HUES64 (cell line): ENCODE measurements at regions not wholly inside any gene's neighbourhood (a gene's known extent, or its start where the extent isn't known, plus 50 kb on each side); places are given as distances from the start of the nearest gene placed in this dataset.
"Not testable (repeated sequence)": the region's sequence is repeated elsewhere in the genome, so short reads cannot be mapped to it uniquely, and the experiment has no call there.

Source experiments
- H3K27ac ChIP-seq: 2 replicates; pipeline ENCODE4 v1.7.0; 2013; ENCODE audit warnings: low read depth, low read length, inconsistent platforms
- H3K27me3 ChIP-seq: 2 replicates; pipeline ENCODE4 v1.6.1; 2013; ENCODE audit warnings: mild to moderate bottlenecking, low read length; ENCODE audit not compliant: insufficient read depth
- H3K36me3 ChIP-seq: 2 replicates; pipeline ENCODE4 v1.6.1; 2013; ENCODE audit warnings: mild to moderate bottlenecking, low read length; ENCODE audit not compliant: insufficient read depth
- H3K4me1 ChIP-seq: 2 replicates; pipeline ENCODE4 v1.6.1; 2013; ENCODE audit warnings: mild to moderate bottlenecking, low read length, moderate library complexity; ENCODE audit not compliant: insufficient read depth
- H3K4me3 ChIP-seq: 2 replicates; pipeline ENCODE4 v1.5.1; 2013; ENCODE audit warnings: mild to moderate bottlenecking, low read length, moderate library complexity
- H3K9ac ChIP-seq: 2 replicates; pipeline ENCODE4 v1.6.1; 2013; ENCODE audit warnings: mild to moderate bottlenecking, low read depth, low read length
- H3K9me3 ChIP-seq: 2 replicates; pipeline ENCODE4 v1.6.1; 2013; ENCODE audit warnings: low read depth, low read length; ENCODE audit not compliant: insufficient read depth
- WGBS: fragments of 150-250, 120-280 bp; methylation state at CpG from one replicate; pipeline ENCODE4 v1.1.7; 2013; ENCODE audit warnings: missing lambda C conversion rate; 5-methylcytosine and 5-hydroxymethylcytosine counted together

- H3K27me3 ChIP-seq: peaks cover 44% of the 10 kb centered on the region
- WGBS: under 1% methylated on average over 42 of the region's 79 CpGs
- H3K27ac ChIP-seq, H3K9me3 ChIP-seq, H3K4me1 ChIP-seq, H3K36me3 ChIP-seq, H3K9ac ChIP-seq: not testable (repeated sequence)
- peak overlapping the region; percentile 56 for H3K4me3 ChIP-seq
These were observed 174.7 kb downstream of the ATP6V0E2 start for GRCh38 chr7:150048244-150049011.

- peaks cover 44% of the 10 kb centered on the region for H3K27me3 ChIP-seq
- not testable (repeated sequence) for H3K4me1 ChIP-seq, H3K27ac ChIP-seq, H3K9me3 ChIP-seq, H3K36me3 ChIP-seq
- H3K4me3 ChIP-seq: peak overlapping the region; percentile 56
- WGBS: 8% methylated on average over 29 of the region's 46 CpGs
- H3K9ac ChIP-seq: 0 out of 2 replicates have a peak overlapping the region, but pooled peaks have one; percentile 48
These were observed 175.4 kb downstream of the ATP6V0E2 start for GRCh38 chr7:150049012-150049655.

GRCh38 chr7:150053396-150053795, 179.6 kb downstream of the ATP6V0E2 start:
- H3K9me3 ChIP-seq, H3K27ac ChIP-seq, H3K9ac ChIP-seq, H3K4me3 ChIP-seq, H3K36me3 ChIP-seq, H3K4me1 ChIP-seq: not testable (repeated sequence)
- 74% methylated on average over 5 of the region's 5 CpGs for WGBS
- H3K27me3 ChIP-seq: peaks cover 19% of the 10 kb centered on the region

- WGBS: 86% methylated on average over 3 of the region's 3 CpGs
- H3K27ac ChIP-seq, H3K36me3 ChIP-seq: not testable (repeated sequence)
These were observed 180.5 kb downstream of the ATP6V0E2 start for GRCh38 chr7:150054242-150054641.

GRCh38 chr7:150060259-150061221, 186.8 kb downstream of the ATP6V0E2 start:
- H3K9me3 ChIP-seq, H3K4me3 ChIP-seq, H3K9ac ChIP-seq, H3K27me3 ChIP-seq, H3K36me3 ChIP-seq, H3K27ac ChIP-seq, H3K4me1 ChIP-seq: not testable (repeated sequence)
- 27% methylated on average over 8 of the region's 16 CpGs for WGBS

More at GRCh38 chr7:150054242-150054641, 180.5 kb downstream of the ATP6V0E2 start:
- H3K9ac ChIP-seq, H3K4me3 ChIP-seq, H3K9me3 ChIP-seq, H3K4me1 ChIP-seq: not testable (repeated sequence)
- peaks cover 12% of the 10 kb centered on the region for H3K27me3 ChIP-seq

- H3K9me3 ChIP-seq, H3K4me3 ChIP-seq, H3K27me3 ChIP-seq, H3K36me3 ChIP-seq, H3K9ac ChIP-seq, H3K4me1 ChIP-seq, H3K27ac ChIP-seq: not testable (repeated sequence)
- WGBS: 100% methylated on average over 1 of the region's 1 CpG
These were observed 189.4 kb downstream of the ATP6V0E2 start for GRCh38 chr7:150063195-150063594.

GRCh38 chr7:150069555-150070313, 196.0 kb downstream of the ATP6V0E2 start:
- H3K27me3 ChIP-seq, H3K9me3 ChIP-seq, H3K27ac ChIP-seq, H3K4me1 ChIP-seq, H3K4me3 ChIP-seq, H3K9ac ChIP-seq, H3K36me3 ChIP-seq: not testable (repeated sequence)
- WGBS: 82% methylated on average over 10 of the region's 10 CpGs

- H3K4me1 ChIP-seq, H3K27ac ChIP-seq, H3K9ac ChIP-seq, H3K27me3 ChIP-seq, H3K9me3 ChIP-seq, H3K36me3 ChIP-seq, H3K4me3 ChIP-seq: not testable (repeated sequence)
- WGBS: 78% methylated on average over 1 of the region's 1 CpG
These were observed 203.8 kb downstream of the ATP6V0E2 start for GRCh38 chr7:150077543-150077942.

- H3K27me3 ChIP-seq, H3K36me3 ChIP-seq: not testable (repeated sequence)
These were observed 208.1 kb downstream of the ATP6V0E2 start for GRCh38 chr7:150081865-150082264.

GRCh38 chr7:150084724-150085123, 211.0 kb downstream of the ATP6V0E2 start:
- H3K9me3 ChIP-seq, H3K27me3 ChIP-seq, H3K4me1 ChIP-seq, H3K27ac ChIP-seq, H3K9ac ChIP-seq, H3K36me3 ChIP-seq, H3K4me3 ChIP-seq: not testable (repeated sequence)
- WGBS: 83% methylated on average over 4 of the region's 4 CpGs

More at GRCh38 chr7:150081865-150082264, 208.1 kb downstream of the ATP6V0E2 start:
- not testable (repeated sequence) for H3K4me3 ChIP-seq, H3K9me3 ChIP-seq, H3K9ac ChIP-seq, H3K27ac ChIP-seq, H3K4me1 ChIP-seq
